Inferior parietal cortex (tissue), 1 donor: ENCODE measurements at regions not wholly inside any gene's neighbourhood (a gene's known extent, or its start where the extent isn't known, plus 50 kb on each side); places are given as distances from the start of the nearest gene placed in this dataset.
"Not testable (repeated sequence)": the region's sequence is repeated elsewhere in the genome, so short reads cannot be mapped to it uniquely, and the experiment has no call there.

Source experiments
- DNase-seq: peaks from one replicate; pipeline ENCODE4 v3.0.0-alpha.2; 2016; ENCODE audit errors: extremely low spot score

DNA sequence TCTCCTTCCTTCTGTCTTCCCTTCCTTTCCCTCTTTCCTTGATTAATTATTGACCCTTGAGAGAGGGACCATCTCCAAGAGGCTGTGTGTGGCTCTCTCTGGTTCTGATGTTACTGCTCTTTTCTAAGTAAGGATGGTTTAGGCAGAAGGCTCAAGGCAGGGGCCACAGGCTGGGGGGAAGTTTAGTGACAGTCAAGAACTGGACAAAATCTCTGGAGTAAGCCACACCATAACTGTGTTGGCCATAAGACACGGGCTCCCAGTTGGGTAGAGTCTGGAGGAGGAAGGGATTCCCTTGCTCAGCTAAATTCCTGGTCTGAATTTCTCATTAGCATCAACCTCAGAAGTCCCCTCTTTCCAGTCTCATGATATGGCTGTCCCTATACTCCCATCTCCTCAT, 74.7 kb downstream of the BUD13 start:
- no peak for DNase-seq

DNA sequence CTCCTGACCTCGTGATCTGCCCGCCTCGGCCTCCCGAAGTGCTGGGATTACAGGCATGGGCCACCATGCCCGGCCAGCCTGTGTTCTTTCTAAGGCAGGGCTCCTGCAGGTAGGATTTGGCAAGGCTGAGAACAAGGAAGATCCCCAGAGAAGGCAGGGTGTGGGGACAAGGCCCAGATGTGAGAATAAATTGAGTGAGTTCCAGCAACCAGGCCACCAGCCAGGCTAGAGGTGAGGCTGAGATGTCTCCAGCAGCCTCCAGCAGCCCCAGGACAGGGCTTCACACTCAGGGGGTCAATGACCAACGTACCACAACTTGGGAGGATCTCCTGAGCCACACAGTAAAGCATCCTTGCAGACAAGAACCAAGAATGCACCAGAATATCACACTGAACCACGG, 75.1 kb downstream of the BUD13 start:
- no peak for DNase-seq

DNA sequence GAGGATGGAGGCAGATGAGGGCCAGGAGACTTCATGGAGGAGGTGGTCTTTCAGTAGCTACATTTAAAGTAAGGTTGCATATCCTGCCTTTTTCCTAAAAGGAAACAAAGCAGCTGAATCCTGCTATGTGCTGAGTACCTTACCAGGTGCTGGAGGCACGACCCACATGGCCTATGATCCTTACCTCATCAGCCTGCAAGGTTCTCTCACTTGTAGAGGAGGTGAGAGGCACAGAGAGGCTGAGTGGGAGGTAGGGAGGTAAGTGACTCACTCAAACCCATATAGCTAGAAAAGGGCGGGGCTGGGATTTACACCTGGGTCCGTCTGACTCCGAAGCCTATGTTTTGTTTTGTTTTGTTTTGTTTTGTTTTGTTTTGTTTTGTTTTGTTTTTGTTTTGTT, 75.8 kb downstream of the BUD13 start:
- no peak for DNase-seq

GRCh38 chr11:116696381-116696941, 76.3 kb downstream of the BUD13 start:
- no peak for DNase-seq

DNA sequence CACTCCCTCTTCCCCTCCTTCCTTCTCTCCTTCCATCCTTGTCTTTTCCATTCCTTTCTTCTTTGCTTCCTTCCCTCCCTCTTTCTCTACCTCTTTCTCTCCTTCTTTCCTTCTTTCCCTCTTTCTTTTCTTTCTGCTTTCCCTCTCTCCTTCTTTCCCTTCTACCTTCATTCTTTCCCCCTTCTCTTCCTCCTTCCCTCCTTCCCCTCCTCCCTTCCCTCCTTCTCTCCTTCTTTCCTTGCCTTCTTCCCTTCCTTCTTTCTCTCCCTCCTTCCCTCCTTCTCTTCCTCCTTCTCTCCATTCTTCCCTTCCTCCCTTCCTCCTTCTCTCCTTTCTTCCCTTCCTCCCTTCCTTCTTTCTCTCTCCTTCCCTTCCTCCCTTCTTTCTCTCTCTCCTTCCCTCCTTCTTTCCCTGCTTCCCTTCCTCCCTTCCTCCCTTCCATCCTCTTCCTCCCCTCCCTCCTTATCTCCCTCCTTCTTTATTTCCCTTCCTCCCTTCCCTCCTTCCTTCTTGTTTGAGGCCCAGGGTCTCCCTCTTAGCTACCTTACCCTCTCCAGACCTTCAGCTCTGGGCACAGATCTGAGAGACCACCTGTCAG, 77.0 kb downstream of the BUD13 start:
- no peak for DNase-seq

GRCh38 chr11:116694815-116695590, 77.8 kb downstream of the BUD13 start:
- DNase-seq, result no peak

DNA sequence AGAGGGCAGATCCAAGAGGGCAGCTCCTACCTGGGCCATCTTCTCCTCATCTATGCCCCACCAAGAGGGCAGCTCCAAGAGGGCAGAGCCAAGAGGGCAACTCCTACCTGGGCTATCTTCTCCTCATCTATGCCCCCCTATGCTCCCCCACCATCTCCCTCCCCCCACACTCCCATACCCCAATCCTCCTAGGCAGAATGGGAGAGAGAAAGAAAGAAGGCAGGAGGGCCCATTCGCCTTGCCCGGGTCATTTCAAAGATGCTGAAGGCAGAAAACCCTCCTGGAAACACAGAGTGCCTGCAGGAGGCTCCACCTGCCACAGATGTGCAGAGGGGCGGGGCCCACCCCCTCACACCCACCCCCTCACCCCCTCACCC, 78.5 kb downstream of the BUD13 start:
- no peak for DNase-seq

DNA sequence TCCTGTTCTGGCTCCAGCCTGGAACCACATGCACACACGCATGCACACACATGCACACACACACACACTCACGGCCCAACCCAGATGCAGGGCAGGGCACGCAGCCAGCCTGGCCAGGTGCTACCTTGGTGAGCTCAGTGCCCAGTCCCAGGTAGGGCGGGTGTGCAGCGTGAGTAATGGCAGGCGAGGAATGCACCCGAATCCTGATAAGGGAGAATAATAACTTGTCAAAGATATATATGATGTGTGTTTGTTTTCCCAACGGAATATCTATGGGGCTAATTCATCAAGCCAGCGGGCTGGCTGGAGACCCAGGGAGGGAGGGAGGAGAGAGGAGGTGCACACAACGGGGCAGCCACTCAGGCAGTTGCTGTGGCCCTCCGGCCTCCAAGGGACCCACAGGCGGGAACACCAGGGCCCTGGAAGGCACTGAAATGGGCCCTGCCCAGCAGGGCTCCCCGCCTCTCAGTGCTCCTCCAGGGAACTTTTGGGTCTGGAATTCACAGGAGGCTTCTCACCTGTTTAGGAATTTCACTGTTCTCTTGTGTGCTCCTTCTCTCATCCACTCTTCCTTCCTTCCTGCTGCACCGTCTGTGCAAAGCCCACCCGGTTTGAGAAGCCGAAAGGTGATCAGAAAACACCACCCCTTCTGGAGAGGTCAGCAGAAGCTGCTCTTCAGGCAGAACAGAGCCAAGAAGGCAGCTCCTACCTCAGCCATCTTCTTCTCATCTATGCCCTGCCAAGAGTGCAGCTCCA, 79.0 kb downstream of the BUD13 start:
- no peak for DNase-seq

DNA sequence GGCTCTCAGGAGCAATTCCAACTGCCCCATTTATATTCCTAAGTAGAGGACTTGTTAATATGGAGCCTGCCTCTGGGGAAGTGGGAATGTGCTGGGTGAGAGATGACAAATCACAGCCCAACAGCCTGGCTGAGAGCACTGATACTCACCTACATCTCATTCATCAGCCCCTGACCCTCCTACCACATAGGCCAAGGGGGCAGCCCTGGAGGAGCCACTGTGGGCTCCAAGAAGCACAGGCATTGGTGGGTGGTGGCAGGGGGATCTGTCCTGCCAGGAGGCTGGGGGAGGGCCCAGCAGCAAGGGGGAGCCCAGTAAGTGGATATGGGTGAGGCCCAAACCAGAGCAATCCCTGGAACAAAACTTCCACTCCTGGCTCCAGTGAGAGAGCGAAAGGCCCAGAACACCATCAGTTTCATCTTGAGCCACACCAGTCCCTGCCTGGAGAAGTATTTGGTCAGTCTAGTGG, 79.7 kb downstream of the BUD13 start:
- DNase-seq, result no peak

GRCh38 chr11:116692318-116693101, 80.3 kb downstream of the BUD13 start:
- no peak for DNase-seq

DNA sequence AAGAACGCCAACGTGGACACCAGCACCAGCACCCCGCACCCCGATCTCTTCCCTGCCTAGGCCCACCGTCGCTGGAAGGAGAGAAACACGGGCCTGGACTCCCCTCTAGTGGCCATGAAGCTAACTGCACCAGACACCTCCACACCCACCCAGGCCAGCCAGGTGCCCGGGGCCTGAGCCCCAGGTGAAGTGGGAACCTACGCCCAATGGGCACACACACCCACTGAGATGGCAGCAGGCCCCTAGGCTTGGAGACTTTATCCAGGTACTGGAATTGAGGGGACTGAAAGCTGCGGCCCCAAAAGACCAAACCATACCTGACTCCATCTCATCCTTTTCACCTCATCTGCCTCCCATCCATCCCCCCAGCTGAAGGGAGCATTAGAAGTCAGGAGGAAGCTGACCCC, 81.0 kb downstream of the BUD13 start:
- DNase-seq, result peak; percentile 50

- DNase-seq, result no peak
Measured at GRCh38 chr11:116690611-116691010, 82.2 kb downstream of the BUD13 start.

GRCh38 chr11:116689413-116690127, 83.2 kb downstream of the BUD13 start:
- DNase-seq, result no peak

DNA sequence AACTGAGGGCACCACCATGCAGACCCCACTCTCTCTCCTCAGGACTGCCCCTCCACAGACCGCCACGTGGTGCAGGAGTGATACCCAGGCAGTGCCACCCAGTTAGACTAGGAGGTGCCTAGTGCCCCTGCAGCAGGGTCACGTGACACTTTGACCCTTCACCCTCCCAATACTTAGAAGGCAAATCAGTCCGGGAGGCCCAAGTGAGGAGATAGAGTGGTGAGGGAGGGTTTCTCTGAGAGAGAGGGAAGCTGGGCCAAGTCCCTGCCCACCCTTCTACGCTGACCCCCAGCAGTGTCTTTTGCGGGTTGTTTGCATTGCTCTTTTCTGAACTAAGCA, 84.6 kb downstream of the BUD13 start:
- DNase-seq, result no peak

DNA sequence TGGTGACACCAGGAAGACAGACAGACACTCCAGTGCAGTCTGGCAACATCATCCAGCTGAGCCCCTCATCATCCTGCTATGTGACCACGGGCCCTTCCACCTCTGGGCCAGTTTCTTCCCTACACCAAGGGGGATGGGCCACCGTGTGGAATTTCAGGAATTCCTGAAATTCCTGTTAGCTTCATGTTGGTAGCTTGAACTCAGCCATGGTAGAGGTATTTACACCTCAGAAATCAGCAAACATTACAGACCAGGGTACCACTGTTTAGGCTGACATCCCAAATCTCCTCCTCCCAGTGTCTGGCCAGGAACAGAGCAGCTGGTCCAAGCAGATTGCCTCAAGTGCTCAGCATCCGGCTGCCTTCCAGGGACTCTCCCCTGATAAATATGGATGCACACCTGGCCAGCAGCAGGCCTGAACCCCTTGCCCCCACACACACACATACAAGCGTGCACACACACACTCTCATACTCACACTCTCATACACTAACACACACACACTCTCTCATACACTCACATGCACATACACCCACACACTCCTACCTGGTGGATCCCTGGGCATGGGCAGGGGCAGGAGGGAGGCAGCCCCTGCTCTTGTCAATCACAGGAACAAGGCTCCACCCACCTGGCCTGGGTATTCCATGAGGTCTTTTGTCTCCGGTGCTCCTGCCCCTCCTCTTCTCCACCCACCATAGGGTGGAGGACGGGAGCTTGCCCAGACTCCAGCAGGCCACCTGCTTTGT, 85.2 kb downstream of the BUD13 start:
- no peak for DNase-seq

DNA sequence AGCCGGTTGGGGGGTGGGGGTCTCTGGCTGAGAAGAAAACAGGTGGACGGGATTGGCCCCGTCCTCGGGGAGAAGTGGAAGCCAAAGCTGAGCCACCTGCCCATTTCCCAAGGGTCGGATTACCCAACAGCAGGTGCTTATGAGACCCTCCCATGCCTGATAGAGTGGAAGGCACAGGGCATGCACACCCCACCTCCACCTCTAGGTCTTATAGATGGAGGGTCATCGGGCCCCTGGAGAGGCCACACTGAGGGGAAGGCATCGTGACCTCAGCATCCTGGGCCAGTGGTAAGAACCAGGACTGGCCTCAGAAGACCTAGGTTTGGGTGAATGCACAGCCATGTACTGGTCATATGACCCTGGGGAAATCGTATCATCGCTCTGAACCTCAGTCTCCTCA, 85.9 kb downstream of the BUD13 start:
- no peak for DNase-seq

DNA sequence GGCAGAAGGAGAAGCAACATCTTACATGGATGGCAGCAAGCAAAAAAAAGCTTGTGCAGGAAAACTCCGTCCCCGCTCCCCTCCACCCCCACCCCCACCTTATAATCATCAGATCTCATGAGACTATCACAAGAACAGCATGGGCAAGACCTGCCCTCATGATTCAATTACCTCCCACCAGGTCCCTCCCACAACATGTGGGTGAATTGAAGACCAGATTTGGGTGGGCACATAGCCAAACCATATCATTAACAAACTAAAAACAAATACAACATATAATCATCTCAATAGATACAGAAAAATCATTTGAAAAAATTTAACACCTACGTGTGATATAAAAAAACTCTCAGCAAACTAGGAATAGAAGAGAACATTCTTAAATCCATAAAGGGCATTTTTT, 88.8 kb downstream of the BUD13 start:
- no peak for DNase-seq

- no peak for DNase-seq
Measured at GRCh38 chr11:116680349-116681125, 92.2 kb downstream of the BUD13 start.

GRCh38 chr11:116678887-116679286, 93.9 kb downstream of the BUD13 start:
- DNase-seq, result no peak

DNA sequence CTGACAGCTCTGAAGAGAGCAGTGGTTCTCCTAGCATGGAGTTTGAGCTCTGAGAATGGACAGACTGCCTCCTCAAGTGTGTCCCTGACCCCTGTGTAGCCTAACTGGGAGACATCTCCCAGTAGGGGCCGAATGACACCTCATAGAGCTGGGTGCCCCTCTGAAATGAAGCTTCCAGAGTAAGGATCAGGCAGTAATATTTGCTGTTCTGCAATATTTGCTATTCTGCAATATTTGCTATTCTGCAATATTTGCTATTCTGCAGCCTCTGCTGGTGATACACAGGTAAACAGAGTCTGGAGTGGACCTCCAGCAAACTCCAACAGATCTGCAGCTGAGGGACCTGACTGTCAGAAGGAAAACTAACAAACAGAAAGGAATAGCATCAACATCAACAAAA, 105.5 kb downstream of the BUD13 start:
- DNase-seq, result not testable (repeated sequence)
